ENCODE measurements at regions not wholly inside any gene's neighbourhood (a gene's known extent, or its start where the extent isn't known, plus 50 kb on each side); places are given as distances from the start of the nearest gene placed in this dataset.

GRCh38 chr6:170092826-170093225 is 198.1 kb downstream of the DLL1 start:
- H3K4me3 Mint-ChIP-seq (ENCODE audit: low read depth) = no peak overlapping the region
- no peak for DNase-seq (ENCODE audit: low spot score, unreplicated experiment)
- TF ChIP-seq, protein P1, sequence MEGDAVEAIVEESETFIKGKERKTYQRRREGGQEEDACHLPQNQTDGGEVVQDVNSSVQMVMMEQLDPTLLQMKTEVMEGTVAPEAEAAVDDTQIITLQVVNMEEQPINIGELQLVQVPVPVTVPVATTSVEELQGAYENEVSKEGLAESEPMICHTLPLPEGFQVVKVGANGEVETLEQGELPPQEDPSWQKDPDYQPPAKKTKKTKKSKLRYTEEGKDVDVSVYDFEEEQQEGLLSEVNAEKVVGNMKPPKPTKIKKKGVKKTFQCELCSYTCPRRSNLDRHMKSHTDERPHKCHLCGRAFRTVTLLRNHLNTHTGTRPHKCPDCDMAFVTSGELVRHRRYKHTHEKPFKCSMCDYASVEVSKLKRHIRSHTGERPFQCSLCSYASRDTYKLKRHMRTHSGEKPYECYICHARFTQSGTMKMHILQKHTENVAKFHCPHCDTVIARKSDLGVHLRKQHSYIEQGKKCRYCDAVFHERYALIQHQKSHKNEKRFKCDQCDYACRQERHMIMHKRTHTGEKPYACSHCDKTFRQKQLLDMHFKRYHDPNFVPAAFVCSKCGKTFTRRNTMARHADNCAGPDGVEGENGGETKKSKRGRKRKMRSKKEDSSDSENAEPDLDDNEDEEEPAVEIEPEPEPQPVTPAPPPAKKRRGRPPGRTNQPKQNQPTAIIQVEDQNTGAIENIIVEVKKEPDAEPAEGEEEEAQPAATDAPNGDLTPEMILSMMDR (IDR thresholded peaks at IDR 0.05; ENCODE audit: unreplicated experiment) = no peak
- H3K9me3 Mint-ChIP-seq (ENCODE audit: low read depth) = no peaks in the 10 kb centered on the region
- H3K36me3 Mint-ChIP-seq (ENCODE audit: insufficient read depth) = no peaks in the 10 kb centered on the region
- H3K27me3 Mint-ChIP-seq = peaks cover 22% of the 10 kb centered on the region
- no peaks in the 10 kb centered on the region for H3K4me1 Mint-ChIP-seq (ENCODE audit: low read depth)
- H3K27ac Mint-ChIP-seq = no peak overlapping the region

GRCh38 chr6:170091639-170092579 is 199.0 kb downstream of the DLL1 start:
- peaks cover 21% of the 10 kb centered on the region for H3K27me3 Mint-ChIP-seq
- TF ChIP-seq, protein P1 (IDR thresholded peaks at IDR 0.05; ENCODE audit: unreplicated experiment) = no peak

DNA sequence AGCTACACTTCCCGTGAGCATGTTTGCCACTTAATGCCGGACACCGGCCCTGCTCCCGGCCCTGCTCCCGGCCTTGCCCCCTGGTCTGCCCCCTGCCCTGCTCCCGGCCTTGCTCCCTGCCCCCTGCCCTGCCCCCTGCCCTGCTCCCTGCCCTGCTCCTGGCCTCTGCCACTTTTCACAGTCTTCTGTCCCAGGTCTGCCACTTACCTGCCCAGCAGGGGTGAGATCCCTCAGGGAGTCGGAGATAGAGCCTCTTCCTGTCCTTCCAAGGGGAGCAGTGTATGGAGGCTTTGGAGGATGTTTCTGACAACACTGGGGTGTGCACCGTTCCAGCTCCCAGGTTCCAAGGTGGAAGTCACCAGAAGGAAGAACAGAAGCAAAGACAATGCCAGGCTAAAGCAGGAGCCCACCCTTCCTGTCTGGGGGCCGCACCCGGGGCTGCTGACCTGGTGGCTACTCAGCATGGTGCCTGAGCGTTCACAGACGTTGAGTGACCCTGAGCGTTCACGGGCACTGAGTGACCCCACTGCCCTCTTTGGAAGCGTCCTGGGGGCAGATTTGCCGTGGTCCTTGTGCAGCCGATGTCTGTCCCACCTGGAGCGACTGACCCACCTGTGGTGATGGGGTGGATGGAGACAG is 199.8 kb downstream of the DLL1 start:
- no peak for DNase-seq (ENCODE audit: low spot score, unreplicated experiment)
- H3K27ac Mint-ChIP-seq = no peak overlapping the region
- H3K4me3 Mint-ChIP-seq (ENCODE audit: low read depth) = no peak overlapping the region
- peaks cover 25% of the 10 kb centered on the region for H3K27me3 Mint-ChIP-seq
- no peaks in the 10 kb centered on the region for H3K36me3 Mint-ChIP-seq (ENCODE audit: insufficient read depth)
- TF ChIP-seq, protein P1 (IDR thresholded peaks at IDR 0.05; ENCODE audit: unreplicated experiment) = no peak
- H3K4me1 Mint-ChIP-seq (ENCODE audit: low read depth) = no peaks in the 10 kb centered on the region
- no peaks in the 10 kb centered on the region for H3K9me3 Mint-ChIP-seq (ENCODE audit: low read depth)

More at GRCh38 chr6:170091639-170092579, 199.0 kb downstream of the DLL1 start:
- Mint-ChIP-seq H3K9me3 (ENCODE audit: low read depth) (no peaks in the 10 kb centered on the region), H3K4me3 (ENCODE audit: low read depth) (no peak overlapping the region), H3K4me1 (ENCODE audit: low read depth) (no peaks in the 10 kb centered on the region), H3K36me3 (ENCODE audit: insufficient read depth) (no peaks in the 10 kb centered on the region), H3K27ac (no peak overlapping the region)
- no peak for DNase-seq (ENCODE audit: low spot score, unreplicated experiment)

DNA sequence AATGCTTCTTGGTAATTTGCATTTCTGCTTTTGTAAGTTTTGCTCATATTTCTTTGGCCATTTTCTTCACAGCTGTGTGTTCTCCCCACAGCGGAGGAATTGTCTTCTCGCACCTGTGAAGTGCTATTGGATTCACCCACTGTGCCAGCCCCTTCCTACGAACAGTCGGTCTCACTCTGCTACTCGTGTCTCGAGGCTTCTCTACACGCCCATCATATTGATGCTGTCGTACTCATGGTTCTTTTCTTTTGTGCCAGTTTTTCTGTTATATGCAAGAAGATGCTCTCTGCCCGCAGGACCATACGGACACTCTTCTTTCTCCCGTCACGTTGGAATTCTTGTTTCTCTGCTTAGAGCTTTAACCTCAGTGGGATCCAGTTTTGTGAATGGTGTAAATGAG is 200.3 kb downstream of the DLL1 start:
- H3K4me3 Mint-ChIP-seq (ENCODE audit: low read depth) = no peak overlapping the region

DNA sequence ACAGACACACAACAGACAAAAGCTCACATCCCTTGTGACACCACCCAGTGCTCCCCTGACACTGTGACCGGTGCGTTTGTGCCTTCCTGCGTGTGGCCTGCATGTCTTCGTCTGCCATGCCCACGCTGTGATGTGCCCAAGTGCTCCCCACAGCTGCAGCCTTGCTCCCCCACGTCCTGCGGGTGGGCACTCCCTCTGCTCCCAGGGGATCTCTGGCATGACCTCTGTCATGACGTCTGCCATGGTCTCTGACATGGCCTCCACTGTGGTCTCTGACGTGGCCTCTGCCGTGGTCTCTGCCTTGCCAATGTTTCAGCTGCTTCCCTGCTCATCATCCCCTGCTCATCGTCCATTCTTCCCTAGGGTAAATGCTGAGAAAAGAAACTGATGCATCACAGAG is 200.9 kb downstream of the DLL1 start:
- Mint-ChIP-seq H3K36me3 (ENCODE audit: insufficient read depth) (no peaks in the 10 kb centered on the region), H3K27ac (no peak overlapping the region), H3K4me1 (ENCODE audit: low read depth) (no peaks in the 10 kb centered on the region), H3K9me3 (ENCODE audit: low read depth) (no peaks in the 10 kb centered on the region), H3K27me3 (peaks cover 23% of the 10 kb centered on the region), H3K4me3 (ENCODE audit: low read depth) (no peak overlapping the region)
- no peak for DNase-seq (ENCODE audit: low spot score, unreplicated experiment)
- TF ChIP-seq, protein P1 (IDR thresholded peaks at IDR 0.05; ENCODE audit: unreplicated experiment) = no peak

More for the DNA sequence above, 200.3 kb downstream of the DLL1 start:
- TF ChIP-seq, protein P1 (IDR thresholded peaks at IDR 0.05; ENCODE audit: unreplicated experiment) = no peak
- H3K36me3 Mint-ChIP-seq (ENCODE audit: insufficient read depth) = no peaks in the 10 kb centered on the region
- H3K4me1 Mint-ChIP-seq (ENCODE audit: low read depth) = no peaks in the 10 kb centered on the region
- DNase-seq (ENCODE audit: low spot score, unreplicated experiment) = no peak
- H3K27ac Mint-ChIP-seq = no peak overlapping the region
- H3K27me3 Mint-ChIP-seq = peaks cover 25% of the 10 kb centered on the region
- H3K9me3 Mint-ChIP-seq (ENCODE audit: low read depth) = no peaks in the 10 kb centered on the region
